HG02763 (cell line): ENCODE measurements at regions not wholly inside any gene's neighbourhood (a gene's known extent, or its start where the extent isn't known, plus 50 kb on each side); places are given as distances from the start of the nearest gene placed in this dataset.
"Not testable (repeated sequence)": the region's sequence is repeated elsewhere in the genome, so short reads cannot be mapped to it uniquely, and the experiment has no call there.

ENCODE experiments used
- ATAC-seq: cut with Tn5 transposase; IDR thresholded peaks from one replicate; pipeline ENCODE4 v1.9.1; 2021; ENCODE audit warnings: mild to moderate bottlenecking, moderate library complexity; ENCODE audit not compliant: unreplicated experiment

DNA sequence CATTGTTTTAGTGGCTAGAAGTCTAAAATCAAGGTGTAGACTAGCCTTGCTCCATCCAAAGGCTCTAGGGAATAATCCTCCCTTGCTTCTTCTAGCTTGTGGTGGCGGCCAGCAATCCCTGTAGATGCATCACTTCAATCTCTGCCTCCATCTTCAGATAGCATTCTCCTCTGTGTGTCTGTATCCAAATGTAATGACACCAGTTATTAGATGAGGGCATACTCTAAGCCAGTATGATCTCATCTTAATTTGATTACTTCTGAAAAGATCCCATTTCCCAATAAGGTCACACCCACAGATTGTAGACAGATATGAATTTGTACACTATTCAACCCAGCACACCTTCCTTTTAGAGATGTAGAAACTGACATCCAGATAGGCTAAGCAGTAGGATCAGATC lies 334.5 kb upstream of the KCNMB2 start:
- no peak for ATAC-seq

- ATAC-seq: no peak
These were observed 334.0 kb upstream of the KCNMB2 start for GRCh38 chr3:178202194-178202593.

DNA sequence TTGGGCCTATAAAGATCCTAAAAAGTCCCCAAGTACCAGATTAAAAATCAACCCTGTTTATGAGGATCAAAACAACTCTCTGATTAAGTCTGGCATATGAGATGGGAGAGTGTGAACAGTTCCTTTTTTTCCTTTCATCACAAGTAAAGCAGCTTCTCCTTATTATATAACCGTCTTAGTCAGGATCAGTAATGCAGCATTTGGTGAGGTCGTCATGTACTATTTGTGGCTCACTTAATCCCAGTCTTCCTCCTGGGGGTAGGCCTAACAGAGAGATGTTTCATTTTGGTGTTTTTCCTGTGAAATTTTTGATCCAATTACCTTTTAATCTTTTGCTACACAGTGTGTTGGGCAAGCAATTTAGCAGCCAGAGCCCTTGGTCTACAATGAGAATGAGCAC lies 333.1 kb upstream of the KCNMB2 start:
- ATAC-seq: no peak

GRCh38 chr3:178203650-178204049 lies 332.6 kb upstream of the KCNMB2 start:
- no peak for ATAC-seq

GRCh38 chr3:178205740-178206139 lies 330.5 kb upstream of the KCNMB2 start:
- no peak for ATAC-seq

GRCh38 chr3:178206521-178206920 lies 329.7 kb upstream of the KCNMB2 start:
- ATAC-seq: no peak

DNA sequence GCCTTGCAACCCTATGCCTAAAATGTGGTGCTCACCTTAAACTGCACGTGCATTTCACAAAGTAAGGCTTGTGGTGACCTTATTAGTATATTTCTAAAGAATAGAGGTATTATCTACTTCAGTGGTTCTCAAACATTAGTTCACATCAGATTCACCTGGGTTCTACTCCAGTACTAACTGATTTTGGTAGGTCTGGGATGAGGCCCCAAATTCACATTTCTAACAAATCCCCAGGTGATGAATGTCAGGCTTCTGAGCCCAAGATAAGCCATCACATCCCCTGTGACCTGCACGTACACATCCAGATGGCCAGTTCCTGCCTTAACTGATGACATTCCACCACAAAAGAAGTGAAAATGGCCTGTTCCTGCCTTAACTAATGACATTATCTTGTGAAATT lies 329.1 kb upstream of the KCNMB2 start:
- not testable (repeated sequence) for ATAC-seq

GRCh38 chr3:178207627-178208026 lies 328.6 kb upstream of the KCNMB2 start:
- ATAC-seq: not testable (repeated sequence)

- not testable (repeated sequence) for ATAC-seq
These were observed 327.1 kb upstream of the KCNMB2 start for GRCh38 chr3:178209116-178209515.

DNA sequence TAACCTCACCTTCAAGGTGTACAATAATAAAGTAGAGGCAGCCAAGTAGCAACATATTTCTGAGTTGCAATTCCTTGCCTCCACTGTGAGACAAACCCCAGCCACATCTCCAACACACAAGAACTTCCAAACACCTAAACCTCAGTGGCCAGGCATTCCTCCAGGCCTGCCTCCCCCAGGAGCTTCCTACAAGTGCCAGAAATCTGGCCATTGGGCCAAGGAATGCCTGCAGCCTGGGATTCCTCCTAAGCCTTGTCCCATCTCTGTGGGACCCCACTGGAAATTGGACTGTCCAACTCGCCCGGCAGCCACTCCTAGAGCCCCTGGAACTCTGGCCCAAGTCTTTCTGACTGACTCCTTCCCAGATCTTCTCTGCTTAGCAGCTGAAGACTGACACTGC lies 326.6 kb upstream of the KCNMB2 start:
- ATAC-seq: not testable (repeated sequence)

DNA sequence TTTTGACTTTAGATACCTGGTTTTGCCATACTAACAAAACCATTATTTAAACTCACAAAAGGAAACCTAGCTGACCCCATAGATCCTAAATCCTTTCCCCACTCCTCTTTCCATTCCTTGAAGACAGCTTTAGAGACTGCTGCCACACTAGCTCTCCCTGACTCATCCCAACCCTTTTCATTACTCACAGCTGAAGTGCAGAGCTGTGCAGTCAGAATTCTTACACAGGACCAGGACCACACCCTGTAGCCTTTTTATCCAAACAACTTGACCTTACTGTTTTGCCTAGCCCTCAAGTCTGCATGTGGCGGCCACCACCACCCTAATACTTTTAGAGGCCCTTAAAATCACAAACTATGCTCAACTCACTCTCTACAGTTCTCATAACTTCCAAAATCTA lies 325.1 kb upstream of the KCNMB2 start:
- ATAC-seq: not testable (repeated sequence)

DNA sequence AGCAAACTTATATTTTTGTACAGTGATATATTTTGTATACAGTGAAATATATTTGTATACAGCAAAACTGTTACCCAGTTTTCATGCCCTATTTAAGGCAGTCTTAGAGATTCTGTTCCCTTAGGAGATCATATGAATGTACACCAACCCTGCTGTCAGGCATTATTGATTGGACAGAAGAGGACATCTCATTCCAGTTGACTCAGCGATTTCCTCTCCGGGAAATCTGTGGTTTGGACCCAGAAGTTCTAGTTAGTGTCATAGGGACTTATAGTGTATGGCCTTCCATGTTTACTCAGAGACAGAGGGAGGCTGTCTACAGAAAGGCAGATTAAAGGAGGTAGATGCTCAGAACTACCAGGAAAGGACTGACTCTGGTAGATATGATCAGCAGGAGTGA lies 318.8 kb upstream of the KCNMB2 start:
- no peak for ATAC-seq

DNA sequence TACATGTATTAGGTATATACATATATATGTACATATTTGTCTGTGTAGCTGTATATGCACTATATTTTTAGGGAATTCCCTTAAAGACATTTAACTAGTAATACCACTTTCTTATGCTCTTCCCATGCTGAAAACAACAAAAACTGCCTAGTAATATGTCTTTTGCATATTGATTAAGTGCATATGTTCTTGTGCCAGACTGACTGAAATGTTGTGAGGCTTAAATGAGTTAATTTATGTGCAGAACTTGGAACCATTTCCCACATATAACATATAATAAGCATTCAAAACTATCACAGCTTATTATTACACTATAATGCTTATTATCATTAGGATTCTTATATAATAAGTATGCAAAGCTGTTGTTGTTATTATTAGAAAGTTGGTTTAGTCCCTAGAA lies 318.0 kb upstream of the KCNMB2 start:
- no peak for ATAC-seq

DNA sequence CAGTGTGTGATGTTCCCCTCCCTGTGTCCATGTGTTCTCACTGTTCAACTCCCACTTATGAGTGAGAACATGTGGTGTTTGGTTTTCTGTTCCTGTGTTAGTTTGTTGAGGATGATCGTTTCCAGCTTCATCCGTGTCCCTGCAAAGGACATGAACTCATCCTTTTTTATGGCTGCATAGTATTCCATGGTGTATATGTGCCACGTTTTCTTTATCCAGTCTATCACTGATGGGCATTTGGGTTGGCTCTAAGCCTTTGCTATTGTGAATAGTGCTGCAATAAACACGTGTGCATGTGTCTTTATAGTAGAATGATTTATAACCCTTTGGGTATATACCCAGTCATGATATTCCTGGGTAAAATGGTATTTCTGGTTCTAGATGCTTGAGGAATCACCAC lies 316.6 kb upstream of the KCNMB2 start:
- not testable (repeated sequence) for ATAC-seq

GRCh38 chr3:178223876-178224275 lies 312.4 kb upstream of the KCNMB2 start:
- ATAC-seq: no peak

DNA sequence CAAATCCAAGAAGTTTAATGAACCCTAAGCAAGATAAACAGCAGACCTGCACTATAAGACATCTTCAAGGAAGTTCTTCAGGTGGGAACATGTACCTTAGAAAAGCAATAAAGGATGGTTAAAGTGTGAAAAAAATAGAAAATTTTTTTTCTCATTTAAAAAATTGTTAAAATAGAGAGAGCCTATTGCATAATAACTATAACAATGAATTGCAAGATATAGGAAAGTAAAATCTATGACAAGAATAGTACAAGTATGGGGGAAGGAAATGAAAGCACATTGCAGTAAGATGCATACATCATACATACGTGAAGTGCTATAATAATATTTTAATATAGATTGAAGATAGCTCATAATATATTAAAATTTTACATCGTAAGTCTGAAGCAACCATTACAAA lies 310.1 kb upstream of the KCNMB2 start:
- ATAC-seq: no peak

DNA sequence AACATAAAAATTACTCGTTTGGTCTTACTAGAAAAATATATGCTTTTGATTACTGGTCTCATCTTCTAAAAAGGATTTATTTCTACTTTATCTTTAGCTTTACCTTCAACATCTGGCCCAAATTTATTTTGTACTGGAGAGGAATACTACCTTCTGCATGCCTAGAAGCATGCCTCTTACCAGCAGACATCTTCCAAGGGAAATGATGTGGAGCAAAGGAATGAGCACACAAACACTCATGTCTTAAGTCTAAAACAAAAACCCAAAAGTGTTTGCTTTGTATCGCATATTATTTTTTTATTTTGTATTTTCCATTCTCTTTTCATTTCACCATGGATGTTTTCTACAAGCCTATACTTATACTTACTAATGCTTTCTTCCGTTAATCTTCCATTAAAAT lies 304.6 kb upstream of the KCNMB2 start:
- ATAC-seq: no peak

DNA sequence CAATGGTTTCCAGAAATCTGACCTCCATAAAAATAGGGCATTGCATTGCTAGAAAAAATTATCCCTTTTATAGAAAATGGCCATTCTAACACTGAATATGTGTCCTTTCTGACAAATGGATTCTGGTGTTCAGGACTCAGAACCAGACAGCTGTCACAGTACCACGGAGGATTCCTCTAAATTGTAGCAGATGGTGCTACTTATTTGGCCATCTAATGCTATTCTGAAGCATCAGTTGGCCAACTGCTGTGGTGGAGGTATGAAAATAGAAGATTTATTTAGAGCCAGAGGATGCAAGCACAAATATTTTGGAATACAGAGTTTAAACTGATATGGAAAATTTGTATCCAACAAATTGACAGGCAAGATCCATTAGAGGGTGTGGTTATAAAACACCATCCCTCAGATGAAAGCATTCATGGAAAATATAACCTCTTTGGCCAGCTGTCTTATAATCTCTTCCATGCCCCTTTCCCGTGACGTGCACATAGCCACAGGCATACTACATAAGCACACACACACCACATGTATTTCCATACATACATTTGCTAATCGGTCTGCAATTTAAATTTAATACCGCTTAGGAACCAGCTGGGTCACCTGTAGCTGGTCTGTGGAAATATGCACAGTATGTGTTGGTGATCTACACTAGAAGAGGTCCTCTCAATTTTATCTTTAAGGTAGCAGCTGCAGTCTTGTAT lies 302.7 kb upstream of the KCNMB2 start:
- no peak for ATAC-seq

DNA sequence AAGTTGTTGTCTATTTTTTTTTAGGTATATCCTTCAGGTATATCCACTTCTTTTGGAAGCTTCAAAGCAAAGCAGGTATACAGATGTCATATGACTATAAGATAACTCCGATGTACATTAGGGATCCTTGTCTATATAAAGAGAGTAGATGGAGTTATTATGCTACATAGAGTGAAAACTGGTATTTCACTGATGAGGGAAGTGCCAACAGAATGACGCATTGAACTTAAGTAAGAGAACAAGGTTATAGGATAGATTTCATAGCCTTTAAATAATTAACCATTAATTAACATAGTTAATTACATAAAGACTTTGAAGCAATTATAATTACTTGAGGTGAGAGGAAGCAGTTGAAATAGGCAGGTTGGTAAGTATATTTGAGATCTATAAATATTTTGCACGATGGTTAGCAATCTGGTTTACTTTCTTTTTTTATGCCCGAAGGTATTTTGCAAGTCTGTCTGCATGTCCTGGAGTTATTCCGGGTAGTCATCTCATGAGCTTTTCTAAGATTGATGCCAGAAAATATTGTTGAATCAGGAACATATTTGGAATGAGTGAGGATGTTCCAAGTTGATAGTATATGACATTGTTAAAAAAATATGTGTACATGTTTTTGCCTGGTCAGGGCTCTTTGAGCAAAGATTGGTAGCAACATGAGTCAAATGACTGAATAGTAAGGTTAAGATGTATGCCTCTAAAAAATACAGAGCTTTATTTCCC lies 299.5 kb upstream of the KCNMB2 start:
- no peak for ATAC-seq

GRCh38 chr3:178238179-178238578 lies 298.1 kb upstream of the KCNMB2 start:
- no peak for ATAC-seq

- ATAC-seq: no peak
These were observed 291.2 kb upstream of the KCNMB2 start for GRCh38 chr3:178244733-178245709.
